Esophagus (tissue), 2 donors: ENCODE measurements at regions not wholly inside any gene's neighbourhood (a gene's known extent, or its start where the extent isn't known, plus 50 kb on each side); places are given as distances from the start of the nearest gene placed in this dataset.

Experiments
- H3K27ac ChIP-seq, 2 donors: one replicate each; pipeline ENCODE4 v1.5.1; 2013; ENCODE audit warnings: low read depth in 2 of 2, mild to moderate bottlenecking in 2 of 2, inconsistent platforms in 1 of 2, low read length in 1 of 2, moderate library complexity in 1 of 2
- H3K27me3 ChIP-seq, 2 donors: one replicate each; pipeline ENCODE4 v1.6.1; 2013; ENCODE audit warnings: low read length in 2 of 2, control low read depth in 1 of 2, mild to moderate bottlenecking in 1 of 2; ENCODE audit not compliant: insufficient read depth in 2 of 2, control insufficient read depth in 1 of 2
- H3K36me3 ChIP-seq, 2 donors: one replicate each; pipeline ENCODE4 v1.6.1; 2013; ENCODE audit warnings: low read length in 1 of 2; ENCODE audit not compliant: control insufficient read depth in 2 of 2, insufficient read depth in 2 of 2
- H3K4me1 ChIP-seq, 2 donors: one replicate each; pipeline ENCODE4 v1.6.1; 2013; ENCODE audit warnings: low read length in 1 of 2; ENCODE audit not compliant: control insufficient read depth in 2 of 2, insufficient read depth in 2 of 2
- H3K4me3 ChIP-seq, 2 donors: one replicate each; pipeline ENCODE4 v1.5.1; 2013; ENCODE audit warnings: low read length in 2 of 2, mild to moderate bottlenecking in 2 of 2, low read depth in 1 of 2, moderate library complexity in 1 of 2
- H3K9me3 ChIP-seq, 2 donors: one replicate each; pipeline ENCODE4 v1.6.1; 2013; ENCODE audit warnings: mild to moderate bottlenecking in 2 of 2, low read depth in 1 of 2, low read length in 1 of 2, moderate library complexity in 1 of 2; ENCODE audit not compliant: control insufficient read depth in 2 of 2, insufficient read depth in 1 of 2
- WGBS, 2 donors: extraction: QIAGEN DNeasy Blood & Tissue Kit; methylation state at CpG; one replicate each; pipeline ENCODE4 v1.1.7; 2013; 5-methylcytosine and 5-hydroxymethylcytosine counted together
- donor health status: healthy with polysubstance abuse.
- donor health status: Bipolar disorder and iron deficiency.

DNA sequence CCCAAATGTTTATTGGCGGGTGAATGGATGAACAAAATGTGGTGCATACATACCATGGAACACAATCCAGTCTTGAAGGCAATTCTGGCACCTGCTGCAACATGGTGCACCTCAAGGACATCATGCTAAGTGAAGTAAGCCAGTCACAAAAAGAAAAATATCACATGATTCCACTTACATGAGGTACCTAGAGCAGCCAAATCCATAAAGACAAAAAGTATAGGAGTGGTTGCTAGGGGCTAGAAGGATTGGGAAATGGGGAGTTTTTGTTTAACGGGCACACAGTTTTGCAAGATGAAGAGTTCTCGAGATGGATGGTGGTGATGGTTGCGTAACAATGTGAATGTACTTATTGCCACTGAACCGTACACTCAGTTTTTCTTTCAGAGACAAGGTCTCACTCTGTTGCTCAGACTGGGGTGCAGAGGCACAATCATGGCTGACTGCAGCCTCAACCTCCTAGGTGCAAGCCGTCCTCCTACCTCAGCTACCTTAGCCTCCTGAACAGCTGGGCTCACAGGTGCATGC is 90.9 kb upstream of the CERS6 start:
- Histone ChIP-seq H3K4me1 (no peaks in the 10 kb centered on the region), H3K27ac (no peak overlapping the region), H3K4me3 (no peak overlapping the region), H3K36me3 (no peaks in the 10 kb centered on the region), H3K27me3 (no peaks in the 10 kb centered on the region), H3K9me3 (no peaks in the 10 kb centered on the region)
- WGBS, 2 donors, result 74 to 87% methylated on average over 6 of the region's 6 CpGs

DNA sequence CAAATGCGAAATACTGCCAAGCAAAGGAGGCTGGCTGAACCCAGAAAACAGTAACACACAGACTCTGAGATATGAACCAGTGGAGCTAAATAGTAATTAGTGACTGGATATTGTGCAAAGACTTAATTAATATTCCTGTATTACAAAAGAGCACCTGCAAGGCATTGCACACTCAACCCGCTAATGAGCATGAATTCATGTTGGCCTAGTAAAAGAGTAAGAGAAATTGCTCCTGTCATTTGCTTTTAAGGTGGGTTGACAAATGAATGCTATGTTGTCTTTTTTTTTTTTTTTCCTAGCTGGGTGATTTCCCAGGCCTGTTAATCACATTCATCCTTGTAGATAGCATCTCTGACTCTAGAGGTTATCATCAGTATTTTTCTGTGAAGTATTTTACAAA is 87.0 kb upstream of the CERS6 start:
- H3K4me1 ChIP-seq, result peaks cover 0 to 3% of the 10 kb centered on the region in 2 donors
- no peaks in the 10 kb centered on the region for H3K36me3 ChIP-seq
- no peaks in the 10 kb centered on the region for H3K9me3 ChIP-seq
- no peak overlapping the region for H3K4me3 ChIP-seq
- no peak overlapping the region for H3K27ac ChIP-seq
- no peaks in the 10 kb centered on the region for H3K27me3 ChIP-seq
- 83 to 86% methylated on average over 2 of the region's 2 CpGs for WGBS, 2 donors

DNA sequence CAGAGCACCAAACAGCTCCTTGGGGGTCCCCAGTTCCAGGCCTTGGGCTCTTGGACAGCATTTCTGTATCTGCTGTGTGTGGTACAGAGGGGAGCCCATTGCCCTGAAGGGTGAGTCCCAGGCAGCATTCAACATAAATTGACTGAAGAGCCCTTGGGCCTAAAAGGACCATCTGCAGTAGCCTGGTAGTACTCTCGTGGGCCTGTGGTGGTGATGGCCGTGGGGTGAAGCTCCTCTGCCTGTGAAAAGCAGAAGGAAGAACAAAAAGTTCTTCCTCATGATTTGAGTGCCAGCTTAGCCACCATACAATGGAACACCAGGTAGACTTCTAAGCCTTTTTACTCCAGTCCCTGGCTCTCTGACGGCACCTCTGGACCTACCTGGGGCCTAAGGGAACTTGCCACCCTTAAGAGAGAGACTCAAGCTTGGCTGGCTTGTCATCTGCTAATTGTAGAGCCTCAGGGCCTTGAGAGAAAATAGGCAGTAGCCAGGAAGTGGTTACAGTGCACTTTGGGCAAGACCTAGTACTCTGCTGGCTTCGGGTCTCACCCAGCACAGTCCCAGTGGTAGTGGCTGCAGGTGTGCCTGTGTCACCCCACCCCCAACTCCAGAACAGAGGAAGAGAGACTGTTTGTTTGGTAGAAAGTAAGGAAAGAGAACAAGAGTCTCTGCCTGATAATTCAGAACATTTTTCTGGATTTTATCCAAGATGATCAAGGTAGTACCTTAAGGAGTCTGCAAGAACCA is 84.6 kb upstream of the CERS6 start:
- WGBS, 2 donors, result 78 to 79% methylated on average over 4 of the region's 4 CpGs
- no peaks in the 10 kb centered on the region for H3K36me3 ChIP-seq

DNA sequence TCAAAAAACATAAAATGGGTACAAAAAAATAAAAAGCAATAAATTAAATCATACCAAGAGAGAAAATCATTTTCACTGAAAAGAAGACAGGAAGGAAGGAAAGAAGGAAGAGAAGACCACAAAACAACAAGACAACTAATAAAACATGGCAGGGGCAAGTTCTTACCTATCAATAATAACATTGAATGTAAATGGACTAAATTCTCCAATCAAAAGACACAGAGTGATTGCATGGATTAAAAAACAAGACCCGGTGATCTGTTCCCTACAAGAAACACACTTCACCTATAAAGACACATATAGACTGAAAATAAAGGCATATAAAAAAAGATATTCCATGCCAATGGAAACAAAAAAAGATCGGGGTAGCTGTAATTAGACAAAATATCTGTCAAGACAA is 82.6 kb upstream of the CERS6 start:
- WGBS, 2 donors, result 93 to 97% methylated on average over 2 of the region's 2 CpGs
- no peak overlapping the region for H3K27ac ChIP-seq
- no peak overlapping the region for H3K4me3 ChIP-seq
- H3K27me3 ChIP-seq, result no peaks in the 10 kb centered on the region
- H3K9me3 ChIP-seq, result no peaks in the 10 kb centered on the region
- peaks cover 0 to 3% of the 10 kb centered on the region in 2 donors for H3K4me1 ChIP-seq
- no peaks in the 10 kb centered on the region for H3K36me3 ChIP-seq

More for the DNA sequence above, 84.6 kb upstream of the CERS6 start:
- Histone ChIP-seq H3K4me3 (no peak overlapping the region), H3K9me3 (no peaks in the 10 kb centered on the region), H3K27ac (no peak overlapping the region), H3K4me1 (peaks cover 0 to 3% of the 10 kb centered on the region in 2 donors), H3K27me3 (no peaks in the 10 kb centered on the region)

DNA sequence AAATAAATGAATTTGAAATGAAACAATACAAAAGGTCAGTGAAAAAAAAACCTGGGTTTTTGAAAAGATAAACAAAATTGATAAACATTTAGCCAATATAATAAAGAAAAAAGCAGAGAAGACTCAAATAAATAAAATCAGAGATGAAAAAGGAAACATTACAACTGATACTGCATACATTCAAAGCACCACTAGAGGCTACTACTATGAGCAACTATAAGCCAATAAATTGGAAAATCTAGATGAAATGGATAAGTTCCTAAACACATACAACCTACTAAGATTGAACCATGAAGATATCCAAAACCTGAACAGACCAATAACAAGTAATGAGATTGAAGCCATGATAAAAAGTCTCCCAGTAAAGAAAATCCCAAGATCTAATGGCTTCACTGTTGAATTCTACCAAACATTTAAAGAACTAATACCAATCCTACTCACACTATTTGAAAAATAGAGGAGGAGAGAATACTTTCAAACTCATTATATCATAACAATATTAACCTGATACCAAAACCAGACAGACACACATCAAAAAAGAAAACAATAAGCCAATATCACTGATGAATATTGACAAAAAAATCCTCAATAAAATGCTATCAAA is 80.8 kb upstream of the CERS6 start:
- no peak overlapping the region for H3K4me3 ChIP-seq
- no peaks in the 10 kb centered on the region for H3K27me3 ChIP-seq
- no peaks in the 10 kb centered on the region for H3K9me3 ChIP-seq
- H3K27ac ChIP-seq, result no peak overlapping the region
- peaks cover 0 to 3% of the 10 kb centered on the region in 2 donors for H3K4me1 ChIP-seq
- no peaks in the 10 kb centered on the region for H3K36me3 ChIP-seq

DNA sequence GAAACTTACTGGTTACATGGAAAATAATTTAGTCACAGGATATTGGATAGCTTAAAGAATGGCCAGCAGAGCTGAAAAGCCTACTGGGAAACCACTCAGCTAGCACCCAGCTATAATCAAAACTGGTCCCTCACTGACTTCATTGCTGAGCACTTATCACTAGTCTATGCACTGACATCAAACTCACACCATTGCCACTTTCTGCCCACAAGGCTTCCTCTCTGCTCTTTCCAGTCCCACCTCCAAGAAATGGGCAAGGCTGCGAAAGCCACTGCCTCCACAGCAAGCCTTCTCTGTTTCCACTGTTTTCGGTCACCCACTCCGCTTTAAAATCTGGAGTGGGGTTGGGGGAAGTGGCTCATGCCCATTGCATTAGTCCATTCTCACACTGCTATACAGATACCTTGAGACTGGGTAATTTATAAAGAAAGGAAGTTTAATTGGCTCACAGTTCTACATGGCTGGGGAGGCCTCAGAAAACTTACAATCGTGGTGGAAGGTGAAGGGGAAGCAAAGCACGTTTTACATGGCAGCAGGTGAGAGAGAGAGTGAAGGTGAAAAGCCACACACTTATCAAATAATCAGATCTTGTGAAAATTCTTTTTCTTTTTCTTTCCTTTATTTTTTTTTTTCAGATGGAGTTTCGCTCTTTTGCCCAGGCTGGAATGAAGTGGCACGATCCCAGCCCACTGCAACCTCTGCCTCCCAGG is 77.0 kb upstream of the CERS6 start:
- no peaks in the 10 kb centered on the region for H3K36me3 ChIP-seq
- WGBS, 2 donors, result 90 to 91% methylated on average over 7 of the region's 7 CpGs
- no peaks in the 10 kb centered on the region for H3K9me3 ChIP-seq
- no peaks in the 10 kb centered on the region for H3K4me1 ChIP-seq
- no peaks in the 10 kb centered on the region for H3K27me3 ChIP-seq
- no peak overlapping the region for H3K4me3 ChIP-seq
- no peak overlapping the region for H3K27ac ChIP-seq

DNA sequence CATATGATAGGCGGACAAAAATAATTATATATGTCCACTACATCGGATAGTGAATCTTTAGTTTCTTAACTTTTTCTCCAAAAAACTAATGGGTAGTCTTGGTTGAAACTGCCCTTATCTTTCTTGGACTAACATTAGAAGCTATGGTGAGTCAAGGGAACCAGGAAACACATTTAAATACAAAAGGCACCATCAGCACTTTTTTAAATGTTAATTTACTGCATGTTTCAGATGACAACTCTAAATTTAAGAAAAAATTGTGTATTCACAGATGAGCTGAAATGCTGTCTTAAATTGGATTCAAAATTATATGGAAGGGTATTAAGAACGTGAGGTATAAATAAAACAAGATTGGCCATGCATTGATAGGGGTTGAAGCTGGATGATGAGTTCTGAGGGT is 75.6 kb upstream of the CERS6 start:
- Histone ChIP-seq H3K4me1 (no peaks in the 10 kb centered on the region), H3K27ac (no peak overlapping the region), H3K36me3 (no peaks in the 10 kb centered on the region), H3K9me3 (no peaks in the 10 kb centered on the region), H3K4me3 (no peak overlapping the region), H3K27me3 (no peaks in the 10 kb centered on the region)
- WGBS, 2 donors, result 94 to 95% methylated on average over 3 of the region's 3 CpGs

DNA sequence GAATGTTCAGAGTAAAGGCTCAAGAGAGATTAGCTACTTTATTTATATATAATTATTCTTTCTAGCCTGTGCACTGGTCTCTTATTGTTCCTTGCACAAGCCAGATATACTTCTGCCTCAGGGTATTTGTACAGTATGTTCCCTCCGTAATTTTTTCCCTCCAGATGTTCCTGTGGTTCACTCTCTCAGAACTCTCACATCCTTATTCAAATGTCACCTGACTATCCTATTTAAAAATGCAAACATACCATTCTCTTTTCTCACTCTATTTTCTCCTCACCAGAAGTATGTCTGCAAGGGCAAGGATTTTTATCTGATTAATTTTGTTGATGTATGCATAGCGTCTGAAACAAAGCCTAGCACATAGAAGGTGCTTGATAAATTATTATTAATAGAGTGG is 64.0 kb upstream of the CERS6 start:
- H3K4me1 ChIP-seq, result no peaks in the 10 kb centered on the region
- no peaks in the 10 kb centered on the region for H3K36me3 ChIP-seq
- no peak overlapping the region for H3K4me3 ChIP-seq
- H3K9me3 ChIP-seq, result no peaks in the 10 kb centered on the region
- 34 to 42% methylated on average over 2 of the region's 2 CpGs for WGBS, 2 donors
- no peak overlapping the region for H3K27ac ChIP-seq
- no peaks in the 10 kb centered on the region for H3K27me3 ChIP-seq

DNA sequence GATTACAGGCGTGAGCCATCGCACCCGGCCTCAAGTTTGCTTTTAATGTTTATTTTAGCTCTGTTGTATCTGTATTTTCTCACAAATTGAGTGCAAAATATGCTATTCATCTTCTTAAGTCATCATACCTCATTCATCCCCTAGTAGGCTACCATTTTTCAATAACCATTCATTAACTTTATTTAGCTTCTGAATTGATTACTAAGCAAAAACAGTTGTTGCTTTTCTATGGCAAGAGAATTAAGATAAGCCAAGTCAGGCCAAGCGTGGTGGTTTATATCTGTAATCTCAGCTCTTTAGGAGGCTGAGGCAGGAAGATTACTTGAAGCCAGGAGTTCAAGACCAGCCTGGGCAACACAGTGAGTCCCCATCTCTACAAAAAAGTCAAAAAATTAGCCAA is 63.3 kb upstream of the CERS6 start:
- H3K36me3 ChIP-seq, result no peaks in the 10 kb centered on the region
- no peaks in the 10 kb centered on the region for H3K4me1 ChIP-seq
- 84 to 95% methylated on average over 4 of the region's 4 CpGs for WGBS, 2 donors
- no peak overlapping the region for H3K27ac ChIP-seq
- H3K27me3 ChIP-seq, result no peaks in the 10 kb centered on the region
- no peaks in the 10 kb centered on the region for H3K9me3 ChIP-seq
- no peak overlapping the region for H3K4me3 ChIP-seq
